ENCODE measurements at regions not wholly inside any gene's neighbourhood (a gene's known extent, or its start where the extent isn't known, plus 50 kb on each side); places are given as distances from the start of the nearest gene placed in this dataset.
"Not testable (repeated sequence)": the region's sequence is repeated elsewhere in the genome, so short reads cannot be mapped to it uniquely, and the experiment has no call there.

- DNase-seq = no peak
- intact Hi-C loops (cut with DNase I) = no loop called here
- 10 to 23% methylated on average over 9 of the region's 9 CpGs for WGBS, 2 donors
- Histone ChIP-seq H3K4me1 (no peaks in the 10 kb centered on the region), H3K4me3 (no peak overlapping the region), H3K9me3 (no peaks in the 10 kb centered on the region), H3K27ac (no peak overlapping the region), H3K36me3 (no peaks in the 10 kb centered on the region), H3K27me3 (no peaks in the 10 kb centered on the region)
- no peak for TF ChIP-seq POLR2A (IDR thresholded peaks at IDR 0.05)
- no peak for TF ChIP-seq CTCF (IDR thresholded peaks at IDR 0.05)
Measured at GRCh38 chr20:12849225-12849910, 159.4 kb upstream of the SPTLC3 start.

- intact Hi-C loops (cut with DNase I); H3K9me3 ChIP-seq; H3K27ac ChIP-seq; H3K4me1 ChIP-seq; DNase-seq; H3K4me3 ChIP-seq; H3K36me3 ChIP-seq; H3K27me3 ChIP-seq: not testable (repeated sequence)
- 80 to 89% methylated on average over 9 of the region's 9 CpGs for WGBS, 2 donors
Measured at GRCh38 chr20:12857643-12858042, 151.1 kb upstream of the SPTLC3 start.

GRCh38 chr20:12860619-12861247, 148.0 kb upstream of the SPTLC3 start:
- TF ChIP-seq POLR2A (IDR thresholded peaks at IDR 0.05) (no peak), CTCF (IDR thresholded peaks at IDR 0.05) (no peak)
- H3K36me3 ChIP-seq = no peaks in the 10 kb centered on the region
- no peak overlapping the region for H3K27ac ChIP-seq
- H3K4me3 ChIP-seq = no peak overlapping the region
- no peaks in the 10 kb centered on the region for H3K4me1 ChIP-seq
- H3K27me3 ChIP-seq = no peaks in the 10 kb centered on the region
- DNase-seq = no peak
- H3K9me3 ChIP-seq = no peaks in the 10 kb centered on the region
- intact Hi-C loops (cut with DNase I) = no loop called here

- no peak for DNase-seq
- WGBS, 2 donors = 95 to 100% methylated on average over 1 of the region's 1 CpG
Measured at GRCh38 chr20:12869669-12870068, 139.1 kb upstream of the SPTLC3 start.

GRCh38 chr20:12870588-12870987, 138.2 kb upstream of the SPTLC3 start:
- no peak for DNase-seq
- Histone ChIP-seq H3K9me3 (no peaks in the 10 kb centered on the region), H3K36me3 (no peaks in the 10 kb centered on the region), H3K27me3 (no peaks in the 10 kb centered on the region), H3K4me3 (no peak overlapping the region), H3K27ac (no peak overlapping the region), H3K4me1 (no peaks in the 10 kb centered on the region)
- no peak for TF ChIP-seq POLR2A (IDR thresholded peaks at IDR 0.05)
- TF ChIP-seq CTCF (IDR thresholded peaks at IDR 0.05) = no peak
- intact Hi-C loops (cut with DNase I) = no loop called here
- WGBS, 2 donors = 41 to 68% methylated on average over 2 of the region's 2 CpGs

More at GRCh38 chr20:12869669-12870068, 139.1 kb upstream of the SPTLC3 start:
- intact Hi-C loops (cut with DNase I) = no loop called here
- Histone ChIP-seq H3K27ac (no peak overlapping the region), H3K36me3 (no peaks in the 10 kb centered on the region), H3K27me3 (no peaks in the 10 kb centered on the region), H3K9me3 (no peaks in the 10 kb centered on the region), H3K4me3 (no peak overlapping the region), H3K4me1 (no peaks in the 10 kb centered on the region)
- TF ChIP-seq POLR2A (IDR thresholded peaks at IDR 0.05) = no peak
- no peak for TF ChIP-seq CTCF (IDR thresholded peaks at IDR 0.05)
